ENCODE measurements at regions not wholly inside any gene's neighbourhood (a gene's known extent, or its start where the extent isn't known, plus 50 kb on each side); places are given as distances from the start of the nearest gene placed in this dataset.

- TF ChIP-seq SUZ12 (IDR thresholded peaks at IDR 0.05; ENCODE audit: extremely low read depth, insufficient read depth, insufficient read length) (no peak), YY1 (IDR thresholded peaks at IDR 0.05; ENCODE audit: insufficient read depth, insufficient read length) (no peak)
These were observed 456.0 kb upstream of the FAM241A start for GRCh38 chr4:111689214-111689613.

All from NT2/D1 (cell line).